ENCODE measurements at regions not wholly inside any gene's neighbourhood (a gene's known extent, or its start where the extent isn't known, plus 50 kb on each side); places are given as distances from the start of the nearest gene placed in this dataset.

DNA sequence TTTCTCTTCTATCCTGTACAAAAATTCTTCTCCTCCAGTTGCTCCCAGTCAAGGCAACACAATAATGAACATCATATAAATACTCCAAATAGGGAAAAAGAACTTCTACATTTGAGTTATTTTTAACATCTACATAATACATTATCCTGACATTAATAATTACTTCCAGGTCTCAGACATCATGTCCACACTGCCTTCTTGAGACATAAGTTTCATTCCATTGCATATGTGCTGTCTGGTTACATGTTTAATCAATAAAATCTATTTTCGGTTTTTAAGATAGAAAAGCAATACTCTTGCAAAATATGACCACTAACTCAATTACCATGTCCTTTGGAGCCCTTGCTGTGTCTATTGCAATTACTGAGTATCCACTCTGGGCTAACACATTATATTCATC lies 881.9 kb downstream of the GALC start:
- TF ChIP-seq, protein P1, sequence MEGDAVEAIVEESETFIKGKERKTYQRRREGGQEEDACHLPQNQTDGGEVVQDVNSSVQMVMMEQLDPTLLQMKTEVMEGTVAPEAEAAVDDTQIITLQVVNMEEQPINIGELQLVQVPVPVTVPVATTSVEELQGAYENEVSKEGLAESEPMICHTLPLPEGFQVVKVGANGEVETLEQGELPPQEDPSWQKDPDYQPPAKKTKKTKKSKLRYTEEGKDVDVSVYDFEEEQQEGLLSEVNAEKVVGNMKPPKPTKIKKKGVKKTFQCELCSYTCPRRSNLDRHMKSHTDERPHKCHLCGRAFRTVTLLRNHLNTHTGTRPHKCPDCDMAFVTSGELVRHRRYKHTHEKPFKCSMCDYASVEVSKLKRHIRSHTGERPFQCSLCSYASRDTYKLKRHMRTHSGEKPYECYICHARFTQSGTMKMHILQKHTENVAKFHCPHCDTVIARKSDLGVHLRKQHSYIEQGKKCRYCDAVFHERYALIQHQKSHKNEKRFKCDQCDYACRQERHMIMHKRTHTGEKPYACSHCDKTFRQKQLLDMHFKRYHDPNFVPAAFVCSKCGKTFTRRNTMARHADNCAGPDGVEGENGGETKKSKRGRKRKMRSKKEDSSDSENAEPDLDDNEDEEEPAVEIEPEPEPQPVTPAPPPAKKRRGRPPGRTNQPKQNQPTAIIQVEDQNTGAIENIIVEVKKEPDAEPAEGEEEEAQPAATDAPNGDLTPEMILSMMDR (IDR thresholded peaks at IDR 0.05): no peak
- no peak for TF ChIP-seq POLR2A (IDR thresholded peaks at IDR 0.05)
- TF ChIP-seq POLR2AphosphoS5 (IDR thresholded peaks at IDR 0.05): no peak

Data from breast epithelium (tissue), 3 donors.